IMR-90 (cell line): ENCODE measurements at regions not wholly inside any gene's neighbourhood (a gene's known extent, or its start where the extent isn't known, plus 50 kb on each side); places are given as distances from the start of the nearest gene placed in this dataset.

Experiments used
- ATAC-seq: fragments of 200-7000 bp; cut with Tn5 transposase; 2 replicates; pipeline ENCODE4 v1.9.1; 2020; ENCODE audit warnings: low read depth, mild to moderate bottlenecking, moderate library complexity
- BruUV-seq: library from RNA; stranded (reverse); fragments of 400-500 nt; replicated peaks from 2 replicates; lab custom pipeline; 2021; lab: Mats Ljungman, UMichigan
- CTCF ChIA-PET: fragments of 300-600 bp; formaldehyde crosslinking; extraction: SDS; loops from one replicate; lab custom pipeline; 2021; ENCODE audit warnings: antibody characterized with exemption; lab: Yijun Ruan, JAX
- POLR2A ChIA-PET: fragments of 300-600 bp; sonication (Branson Sonifier 250); formaldehyde crosslinking; loops from one replicate; lab custom pipeline; 2022; ENCODE audit warnings: antibody characterized with exemption; ENCODE audit not compliant: unreplicated experiment; lab: Charles Lee
- DNase-seq: peaks from one replicate; pipeline ENCODE4 v3.0.0; 2013
- H2AFZ ChIP-seq: replicated peaks from 2 replicates; pipeline ENCODE3; 2013; ENCODE audit warnings: low read length, mild to moderate bottlenecking; ENCODE audit not compliant: poor library complexity
- H2AK5ac ChIP-seq: 2 replicates; pipeline ENCODE4 v1.6.1; 2013; ENCODE audit warnings: low read depth, low read length, inconsistent platforms
- H2AK9ac ChIP-seq: replicated peaks from 2 replicates; pipeline ENCODE3; 2013; ENCODE audit warnings: mild to moderate bottlenecking, low read depth, low read length, moderate library complexity; ENCODE audit not compliant: poor library complexity
- H2BK120ac ChIP-seq: 2 replicates; pipeline ENCODE4 v1.6.1; 2013; ENCODE audit warnings: low read depth, low read length, inconsistent platforms
- H2BK15ac ChIP-seq: 3 replicates; pipeline ENCODE4 v1.6.1; 2013; ENCODE audit warnings: low read depth, low read length, inconsistent platforms
- H2BK20ac ChIP-seq: 2 replicates; pipeline ENCODE4 v1.6.1; 2013; ENCODE audit warnings: low read depth, mild to moderate bottlenecking, inconsistent platforms, low read length, moderate library complexity
- H2BK5ac ChIP-seq: 2 replicates; pipeline ENCODE4 v1.6.1; 2013; ENCODE audit warnings: mild to moderate bottlenecking, low read depth, low read length, inconsistent platforms; ENCODE audit not compliant: poor library complexity, severe bottlenecking
- H3K14ac ChIP-seq: replicated peaks from 2 replicates; pipeline ENCODE4 v1.6.1; 2013; ENCODE audit warnings: low read depth, low read length, inconsistent platforms
- H3K18ac ChIP-seq: 2 replicates; pipeline ENCODE4 v1.6.1; 2013; ENCODE audit warnings: low read depth, low read length, control low read depth
- H3K23ac ChIP-seq: 2 replicates; pipeline ENCODE4 v1.6.1; 2013; ENCODE audit warnings: low read depth, low read length, inconsistent platforms
- H3K27ac ChIP-seq: 2 replicates; pipeline ENCODE4 v1.5.1; 2013; ENCODE audit warnings: mild to moderate bottlenecking, control low read depth, low read length; ENCODE audit not compliant: insufficient read depth
- H3K27me3 ChIP-seq: 2 replicates; pipeline ENCODE4 v1.6.1; 2013; ENCODE audit warnings: low read length; ENCODE audit not compliant: control insufficient read depth, insufficient read depth
- H3K36me3 ChIP-seq: 2 replicates; pipeline ENCODE4 v1.6.1; 2013; ENCODE audit warnings: low read length, mixed read lengths; ENCODE audit not compliant: control insufficient read depth, insufficient read depth
- H3K4ac ChIP-seq: 2 replicates; pipeline ENCODE4 v1.6.1; 2013; ENCODE audit warnings: low read depth, low read length, inconsistent platforms
- H3K4me1 ChIP-seq: 2 replicates; pipeline ENCODE4 v1.6.1; 2013; ENCODE audit warnings: low read length, mixed read lengths; ENCODE audit not compliant: control insufficient read depth, insufficient read depth
- H3K4me2 ChIP-seq: 2 replicates; pipeline ENCODE4 v1.6.1; 2013; ENCODE audit warnings: low read depth, mild to moderate bottlenecking, control low read depth, low read length, moderate library complexity
- H3K4me3 ChIP-seq: 2 replicates; pipeline ENCODE4 v1.5.1; 2013; ENCODE audit warnings: low read depth, mild to moderate bottlenecking, control low read depth, low read length, moderate library complexity; ENCODE audit not compliant: insufficient read depth
- H3K56ac ChIP-seq: 2 replicates; pipeline ENCODE4 v1.6.1; 2013; ENCODE audit warnings: low read length, inconsistent platforms; ENCODE audit not compliant: insufficient read depth; ENCODE audit errors: extremely low read depth
- H3K79me1 ChIP-seq, 2 experiments: 2 replicates each; pipeline ENCODE4 v1.6.1; 2013; ENCODE audit warnings: low read length in 2 of 2, inconsistent platforms in 1 of 2, low read depth in 1 of 2
- H3K9ac ChIP-seq: 2 replicates; pipeline ENCODE4 v1.6.1; 2013; ENCODE audit warnings: low read depth, low read length, control low read depth
- H3K9me1 ChIP-seq: 2 replicates; pipeline ENCODE4 v1.6.1; 2013; ENCODE audit warnings: low read length, inconsistent platforms; ENCODE audit not compliant: insufficient read depth
- H3K9me3 ChIP-seq: 2 replicates; pipeline ENCODE4 v1.6.1; 2013; ENCODE audit warnings: low read length; ENCODE audit not compliant: control insufficient read depth, insufficient read depth
- H4K20me1 ChIP-seq: 2 replicates; pipeline ENCODE4 v1.6.1; 2013; ENCODE audit warnings: low read length, inconsistent platforms; ENCODE audit not compliant: insufficient read depth
- H4K5ac ChIP-seq: 2 replicates; pipeline ENCODE4 v1.6.1; 2013; ENCODE audit warnings: mild to moderate bottlenecking, low read depth, low read length, control low read depth
- H4K8ac ChIP-seq, 2 experiments: 2 replicates each; pipeline ENCODE4 v1.6.1; 2013; ENCODE audit warnings: low read depth in 2 of 2, low read length in 2 of 2, control low read depth in 1 of 2, inconsistent platforms in 1 of 2
- H4K91ac ChIP-seq: 2 replicates; pipeline ENCODE4 v1.6.1; 2013; ENCODE audit warnings: low read depth, low read length, inconsistent platforms; ENCODE audit not compliant: insufficient read depth
- BHLHE40 ChIP-seq: fragments of 150-350 bp; IDR thresholded peaks from 2 replicates; pipeline ENCODE4 v1.6.1; 2016; ENCODE audit warnings: mild to moderate bottlenecking, low read depth, low read length
- CEBPB ChIP-seq: IDR thresholded peaks from 2 replicates; pipeline ENCODE4 v1.6.1; 2012; ENCODE audit warnings: low read depth, low read length, improper control_type of control experiment
- CHD1 ChIP-seq: IDR thresholded peaks from 2 replicates; pipeline ENCODE4 v1.6.1; 2012; ENCODE audit warnings: low read depth, low read length, improper control_type of control experiment
- CTCF ChIP-seq: conservative IDR thresholded peaks from 2 replicates; pipeline ENCODE4 v1.5.1; 2012; ENCODE audit warnings: mild to moderate bottlenecking, low read depth, low read length, improper control_type of control experiment
- ELK1 ChIP-seq: fragments of 150-350 bp; IDR thresholded peaks from 2 replicates; pipeline ENCODE4 v1.6.1; 2016; ENCODE audit warnings: low read depth, mild to moderate bottlenecking, low read length, moderate library complexity, borderline replicate concordance
- FOS ChIP-seq: fragments of 150-350 bp; IDR thresholded peaks from 2 replicates; pipeline ENCODE4 v1.6.1; 2016; ENCODE audit warnings: low read depth, low read length
- MAFK ChIP-seq: IDR thresholded peaks from 2 replicates; pipeline ENCODE4 v1.6.1; 2012; ENCODE audit warnings: low read depth, low read length, improper control_type of control experiment
- MAZ ChIP-seq: IDR thresholded peaks from 2 replicates; pipeline ENCODE4 v1.6.1; 2012; ENCODE audit warnings: low read depth, mild to moderate bottlenecking, low read length, improper control_type of control experiment, moderate library complexity, borderline replicate concordance
- MXI1 ChIP-seq: IDR thresholded peaks from 2 replicates; pipeline ENCODE4 v1.6.1; 2012; ENCODE audit warnings: low read depth, mild to moderate bottlenecking, low read length, moderate library complexity, borderline replicate concordance
- NFE2L2 ChIP-seq: fragments of 150-350 bp; IDR thresholded peaks from 2 replicates; pipeline ENCODE4 v1.6.1; 2016; ENCODE audit warnings: low read depth, mild to moderate bottlenecking, low read length
- POLR2A ChIP-seq: IDR thresholded peaks from 2 replicates; pipeline ENCODE4 v1.6.1; 2012; ENCODE audit warnings: mild to moderate bottlenecking, low read depth, low read length
- RAD21 ChIP-seq: IDR thresholded peaks from 2 replicates; pipeline ENCODE4 v1.6.1; 2012; ENCODE audit warnings: low read length, improper control_type of control experiment
- RCOR1 ChIP-seq: IDR thresholded peaks from 2 replicates; pipeline ENCODE4 v1.6.1; 2012; ENCODE audit warnings: mild to moderate bottlenecking, low read length, improper control_type of control experiment; ENCODE audit not compliant: insufficient replicate concordance
- RFX5 ChIP-seq: IDR thresholded peaks from 2 replicates; pipeline ENCODE4 v1.8.0; 2012; ENCODE audit warnings: low read depth, mild to moderate bottlenecking, low read length, moderate library complexity
- SMC3 ChIP-seq: fragments of 150-350 bp; IDR thresholded peaks from 2 replicates; pipeline ENCODE4 v1.6.1; 2016; ENCODE audit warnings: low read depth, mild to moderate bottlenecking, antibody characterized with exemption, low read length, moderate library complexity
- USF2 ChIP-seq: fragments of 150-350 bp; IDR thresholded peaks from 2 replicates; pipeline ENCODE4 v1.6.1; 2017; ENCODE audit warnings: mild to moderate bottlenecking, antibody characterized with exemption, low read length, low read depth
- WGBS, 2 experiments: methylation state at CpG; one replicate each; pipeline versions ENCODE4 v1.1.5 to v1.1.7; 2013; ENCODE audit warnings: missing lambda C conversion rate in 2 of 2; ENCODE audit not compliant: insufficient read length in 1 of 2; ENCODE audit errors: extremely low coverage in 2 of 2; 5-methylcytosine and 5-hydroxymethylcytosine counted together
- dilution Hi-C: fragments of 300-500 bp; cut with HindIII; formaldehyde crosslinking; loops from one replicate; pipeline ENCODE4 v1.14.3; 2018; ENCODE audit warnings: low sequenced_read_pairs; ENCODE audit not compliant: unreplicated experiment
- in situ Hi-C: fragments of 300-500 bp; cut with MboI; formaldehyde crosslinking; loops from 3 replicates; pipeline ENCODE4 v1.14.3; 2019; ENCODE audit warnings: low sequenced_read_pairs, inconsistent platforms, mixed read lengths
- intact Hi-C: fragments of 100-400 bp; cut with micrococcal nuclease; formaldehyde crosslinking; loops from 2 replicates; pipeline ENCODE4 v1.10.0; 2022

GRCh38 chr7:41786404-41786803, 83.5 kb upstream of the INHBA start:
- Histone ChIP-seq H3K56ac (no peak overlapping the region), H3K4ac (no peak overlapping the region), H3K9ac (no peak overlapping the region), H3K23ac (no peak overlapping the region), H4K5ac (no peak overlapping the region), H3K36me3 (no peaks in the 10 kb centered on the region), H3K9me3 (no peaks in the 10 kb centered on the region), H2BK20ac (no peak overlapping the region), H2AFZ (no peak overlapping the region), H3K4me2 (no peak overlapping the region), H2BK5ac (no peak overlapping the region), H4K8ac (no peak overlapping the region), H2BK15ac (no peak overlapping the region), H3K4me1 (peaks cover 2% of the 10 kb centered on the region; the same call in 1 of the 2 replicates), H4K91ac (no peak overlapping the region), H3K79me1 (no peaks in the 10 kb centered on the region), H3K18ac (no peak overlapping the region), H3K14ac (no peak overlapping the region), H2AK9ac (no peak overlapping the region), H3K27ac (no peak overlapping the region), H3K27me3 (no peaks in the 10 kb centered on the region), H4K20me1 (no peaks in the 10 kb centered on the region), H2BK120ac (no peak overlapping the region), H3K4me3 (no peak overlapping the region), H3K9me1 (no peaks in the 10 kb centered on the region), H2AK5ac (no peak overlapping the region)
- CTCF ChIA-PET: interaction anchor here (0.6 kb wide), 1 partner anchor 673 kb away, joined by 4 read pairs; no protein-coding TSS in a partner anchor
- POLR2A ChIA-PET: no interaction called here
- no TSS peak for BruUV-seq
- intact Hi-C loops (no loop called here), dilution Hi-C loops (no loop called here), in situ Hi-C loops (loop anchor here (25.0 kb wide), 1 partner anchor 1051 kb away; no protein-coding TSS in a partner anchor)
- WGBS, 2 experiments: no CpG with 5 or more reads among the region's 2 CpGs
- TF ChIP-seq CEBPB (no peak), RCOR1 (no peak), FOS (no peak), ELK1 (no peak), CHD1 (no peak), NFE2L2 (no peak), CTCF (no peak), RAD21 (no peak), MAFK (no peak), MAZ (no peak), MXI1 (no peak), BHLHE40 (no peak), SMC3 (no peak), RFX5 (no peak), USF2 (no peak), POLR2A (no peak)
- no peak for DNase-seq
- no peak for ATAC-seq
